ENCODE measurements at regions not wholly inside any gene's neighbourhood (a gene's known extent, or its start where the extent isn't known, plus 50 kb on each side); places are given as distances from the start of the nearest gene placed in this dataset.

GRCh38 chr21:34018910-34019309 is 54.5 kb upstream of the MRPS6 start:
- TF ChIP-seq CTCF (IDR thresholded peaks at IDR 0.05; ENCODE audit: insufficient read depth, low read depth, low read length) (no peak), EZH2 (IDR thresholded peaks at IDR 0.05; ENCODE audit: insufficient read depth, low read length) (no peak)
